Astrocyte (in vitro differentiated cells and primary cell): ENCODE measurements at regions not wholly inside any gene's neighbourhood (a gene's known extent, or its start where the extent isn't known, plus 50 kb on each side); places are given as distances from the start of the nearest gene placed in this dataset.

ENCODE experiments used
- EZH2 ChIP-seq: IDR thresholded peaks from 2 replicates; pipeline ENCODE4 v1.6.1; 2012; ENCODE audit warnings: mild to moderate bottlenecking, low read length, inconsistent platforms; ENCODE audit not compliant: insufficient read depth
- TF ChIP-seq, protein P1 (sequence below): IDR thresholded peaks from 2 replicates; pipeline ENCODE4 v1.5.1; 2011; ENCODE audit warnings: low read depth, mild to moderate bottlenecking, inconsistent platforms, low read length, moderate library complexity; ENCODE audit not compliant: insufficient read depth

DNA sequence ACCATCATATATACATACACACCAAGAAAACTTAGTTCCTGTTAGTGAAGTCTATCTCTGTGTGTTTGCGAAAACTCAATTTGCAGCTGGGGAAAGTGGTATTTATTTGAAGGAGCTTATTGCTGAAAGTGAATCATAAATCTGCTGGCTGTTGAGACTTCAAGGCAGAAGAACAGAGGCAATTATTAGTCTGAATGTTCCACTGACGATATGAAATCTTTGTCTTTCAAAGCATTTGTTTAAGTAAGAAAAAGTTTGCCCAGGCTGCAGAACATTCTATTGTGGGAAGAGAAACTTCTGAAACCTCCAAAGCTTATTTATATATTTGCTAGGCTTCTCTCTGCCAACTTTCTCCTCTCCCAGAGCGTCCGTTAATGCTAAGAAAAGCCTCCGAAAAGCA, 255.7 kb upstream of the TMPO start:
- TF ChIP-seq, protein P1, sequence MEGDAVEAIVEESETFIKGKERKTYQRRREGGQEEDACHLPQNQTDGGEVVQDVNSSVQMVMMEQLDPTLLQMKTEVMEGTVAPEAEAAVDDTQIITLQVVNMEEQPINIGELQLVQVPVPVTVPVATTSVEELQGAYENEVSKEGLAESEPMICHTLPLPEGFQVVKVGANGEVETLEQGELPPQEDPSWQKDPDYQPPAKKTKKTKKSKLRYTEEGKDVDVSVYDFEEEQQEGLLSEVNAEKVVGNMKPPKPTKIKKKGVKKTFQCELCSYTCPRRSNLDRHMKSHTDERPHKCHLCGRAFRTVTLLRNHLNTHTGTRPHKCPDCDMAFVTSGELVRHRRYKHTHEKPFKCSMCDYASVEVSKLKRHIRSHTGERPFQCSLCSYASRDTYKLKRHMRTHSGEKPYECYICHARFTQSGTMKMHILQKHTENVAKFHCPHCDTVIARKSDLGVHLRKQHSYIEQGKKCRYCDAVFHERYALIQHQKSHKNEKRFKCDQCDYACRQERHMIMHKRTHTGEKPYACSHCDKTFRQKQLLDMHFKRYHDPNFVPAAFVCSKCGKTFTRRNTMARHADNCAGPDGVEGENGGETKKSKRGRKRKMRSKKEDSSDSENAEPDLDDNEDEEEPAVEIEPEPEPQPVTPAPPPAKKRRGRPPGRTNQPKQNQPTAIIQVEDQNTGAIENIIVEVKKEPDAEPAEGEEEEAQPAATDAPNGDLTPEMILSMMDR = no peak
- TF ChIP-seq EZH2 = no peak
